ENCODE measurements at regions not wholly inside any gene's neighbourhood (a gene's known extent, or its start where the extent isn't known, plus 50 kb on each side); places are given as distances from the start of the nearest gene placed in this dataset.

- H3K27me3 ChIP-seq (ENCODE audit: low read depth), result no peaks in the 10 kb centered on the region
- H3K4me3 ChIP-seq, result no peak overlapping the region
- intact Hi-C loops (cut with DNase I), result no loop called here
- no peak overlapping the region for H3K27ac ChIP-seq
- no peaks in the 10 kb centered on the region for H3K4me1 ChIP-seq
- DNase-seq (no peak), ATAC-seq (peak in 1 of 2 donors; percentile 27)
- no peaks in the 10 kb centered on the region for H3K9me3 ChIP-seq
- H3K36me3 ChIP-seq, result no peaks in the 10 kb centered on the region
- no peak for TF ChIP-seq CTCF (IDR thresholded peaks at IDR 0.05)
Measured at GRCh38 chr4:81528200-81528599, 56.5 kb upstream of the RASGEF1B start.

DNA sequence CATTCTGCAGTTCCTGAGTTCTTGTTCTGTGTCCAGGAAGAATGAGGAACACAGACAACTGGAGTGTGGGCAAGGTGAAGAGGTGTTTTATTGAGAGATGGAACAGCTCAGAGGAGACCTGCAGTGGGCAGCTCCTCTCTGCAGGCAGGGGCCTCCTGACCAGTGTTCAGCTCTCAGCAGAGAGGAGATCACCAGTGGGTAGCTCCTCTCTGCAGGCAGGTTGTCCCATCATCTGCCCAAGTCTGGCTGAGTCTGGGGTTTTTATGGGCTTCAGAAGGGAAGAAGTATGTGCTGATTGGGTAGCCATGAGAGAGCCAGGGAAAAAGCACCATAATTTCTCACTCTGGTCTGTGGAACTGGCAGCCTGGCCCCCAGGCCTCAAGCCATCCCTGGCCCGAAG, 56.0 kb upstream of the RASGEF1B start:
- Histone ChIP-seq H3K27me3 (ENCODE audit: low read depth) (no peaks in the 10 kb centered on the region), H3K4me1 (no peaks in the 10 kb centered on the region), H3K9me3 (no peaks in the 10 kb centered on the region), H3K27ac (no peak overlapping the region), H3K36me3 (no peaks in the 10 kb centered on the region), H3K4me3 (no peak overlapping the region)
- intact Hi-C loops (cut with DNase I), result no loop called here
- TF ChIP-seq CTCF (IDR thresholded peaks at IDR 0.05), result no peak
- ATAC-seq, result no peak
- DNase-seq, result no peak

- Histone ChIP-seq H3K4me3 (no peak overlapping the region), H3K9me3 (no peaks in the 10 kb centered on the region), H3K36me3 (no peaks in the 10 kb centered on the region), H3K27me3 (ENCODE audit: low read depth) (no peaks in the 10 kb centered on the region), H3K4me1 (no peaks in the 10 kb centered on the region), H3K27ac (no peak overlapping the region)
- no peak for TF ChIP-seq CTCF (IDR thresholded peaks at IDR 0.05)
- intact Hi-C loops (cut with DNase I), result no loop called here
- DNase-seq (peak; percentile 65), ATAC-seq (peak; percentile 88 to 94)
Measured at GRCh38 chr4:81527115-81527514, 55.4 kb upstream of the RASGEF1B start.

DNA sequence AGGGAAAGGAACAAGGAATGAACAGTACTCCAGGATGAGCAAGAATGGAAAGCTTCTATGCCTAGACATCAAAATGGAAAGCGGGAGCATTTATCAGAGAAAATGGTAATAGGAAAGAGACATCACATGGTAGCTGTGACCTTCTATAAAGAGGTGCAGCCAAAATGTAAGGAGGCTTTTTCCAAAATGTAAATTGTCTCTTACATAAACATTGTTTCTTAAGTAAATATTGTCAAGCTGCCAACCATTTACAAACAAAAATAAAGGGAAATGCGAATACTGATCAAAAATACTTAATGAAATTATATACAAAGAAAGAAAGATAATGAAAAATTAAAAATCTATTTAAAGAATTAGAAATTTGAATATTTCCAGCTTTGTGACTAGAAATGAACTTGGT, 55.0 kb upstream of the RASGEF1B start:
- H3K4me1 ChIP-seq, result no peaks in the 10 kb centered on the region
- TF ChIP-seq CTCF (IDR thresholded peaks at IDR 0.05), result no peak
- H3K27me3 ChIP-seq (ENCODE audit: low read depth), result no peaks in the 10 kb centered on the region
- no peaks in the 10 kb centered on the region for H3K9me3 ChIP-seq
- DNase-seq, result no peak
- intact Hi-C loops (cut with DNase I), result no loop called here
- no peaks in the 10 kb centered on the region for H3K36me3 ChIP-seq
- no peak for ATAC-seq
- H3K4me3 ChIP-seq, result no peak overlapping the region
- H3K27ac ChIP-seq, result no peak overlapping the region

GRCh38 chr4:81523672-81524327, 52.1 kb upstream of the RASGEF1B start:
- Histone ChIP-seq H3K4me1 (peaks cover 9% of the 10 kb centered on the region), H3K27me3 (ENCODE audit: low read depth) (no peaks in the 10 kb centered on the region), H3K9me3 (no peaks in the 10 kb centered on the region), H3K36me3 (no peaks in the 10 kb centered on the region), H3K27ac (no peak overlapping the region), H3K4me3 (no peak overlapping the region)
- intact Hi-C loops (cut with DNase I), result no loop called here
- ATAC-seq (no peak), DNase-seq (no peak)
- no peak for TF ChIP-seq CTCF (IDR thresholded peaks at IDR 0.05)
